ENCODE measurements at regions not wholly inside any gene's neighbourhood (a gene's known extent, or its start where the extent isn't known, plus 50 kb on each side); places are given as distances from the start of the nearest gene placed in this dataset.

GRCh38 chr5:128673970-128674369, 135.9 kb upstream of the FBN2 start:
- ATAC-seq (no peak), DNase-seq (no peak)
- Histone ChIP-seq H3K4me1 (no peaks in the 10 kb centered on the region), H3K36me3 (ENCODE audit: insufficient read depth in 1 of 2, low read depth in 1 of 2) (no peaks in the 10 kb centered on the region), H3K9me3 (no peaks in the 10 kb centered on the region), H3K27me3 (ENCODE audit: insufficient read depth in 3 of 3, low read length in 2 of 3) (no peaks in the 10 kb centered on the region), H3K27ac (no peak overlapping the region), H3K4me3 (no peak overlapping the region)
- intact Hi-C loops (cut with DNase I) = loop anchor here in 1 of 2 donors (10.0 kb wide), 1 partner anchor 459 kb away; no protein-coding TSS in a partner anchor
- 77 to 92% (median 85%) methylated on average over 3 of the region's 3 CpGs for WGBS, 3 donors
- no peak for TF ChIP-seq CTCF (IDR thresholded peaks at IDR 0.05)

GRCh38 chr5:128674837-128675446, 136.9 kb upstream of the FBN2 start:
- 58 to 62% (median 59%) methylated on average over 3 of the region's 3 CpGs for WGBS, 3 donors
- TF ChIP-seq CTCF (IDR thresholded peaks at IDR 0.05) = peak; percentile 26
- Histone ChIP-seq H3K9me3 (no peaks in the 10 kb centered on the region), H3K36me3 (ENCODE audit: insufficient read depth in 1 of 2, low read depth in 1 of 2) (no peaks in the 10 kb centered on the region), H3K27me3 (ENCODE audit: insufficient read depth in 3 of 3, low read length in 2 of 3) (no peaks in the 10 kb centered on the region), H3K27ac (no peak overlapping the region), H3K4me1 (no peaks in the 10 kb centered on the region), H3K4me3 (no peak overlapping the region)
- intact Hi-C loops (cut with DNase I) = loop anchor here in 1 of 2 donors (10.0 kb wide), 1 partner anchor 460 kb away; no protein-coding TSS in a partner anchor
- no peak for ATAC-seq
- peak in 1 of 2 donors; percentile 14 for DNase-seq

- ATAC-seq = no peak
Measured at GRCh38 chr5:128681096-128681495, 143.1 kb upstream of the FBN2 start.

GRCh38 chr5:128681764-128682592, 143.9 kb upstream of the FBN2 start:
- WGBS, 3 donors = 13 to 20% (median 17%) methylated on average over 7 of the region's 7 CpGs
- Histone ChIP-seq H3K36me3 (ENCODE audit: insufficient read depth in 1 of 2, low read depth in 1 of 2) (no peaks in the 10 kb centered on the region), H3K4me3 (no peak overlapping the region), H3K27ac (no peak overlapping the region), H3K9me3 (no peaks in the 10 kb centered on the region), H3K27me3 (ENCODE audit: insufficient read depth in 3 of 3, low read length in 2 of 3) (no peaks in the 10 kb centered on the region), H3K4me1 (no peaks in the 10 kb centered on the region)
- no peak for TF ChIP-seq CTCF (IDR thresholded peaks at IDR 0.05)
- ATAC-seq (no peak), DNase-seq (no peak)
- intact Hi-C loops (cut with DNase I) = no loop called here

More at GRCh38 chr5:128681096-128681495, 143.1 kb upstream of the FBN2 start:
- H3K4me1 ChIP-seq = no peaks in the 10 kb centered on the region
- H3K4me3 ChIP-seq = no peak overlapping the region
- no peak overlapping the region for H3K27ac ChIP-seq
- no peak for TF ChIP-seq CTCF (IDR thresholded peaks at IDR 0.05)
- 89 to 90% (median 89%) methylated on average over 5 of the region's 5 CpGs for WGBS, 3 donors
- H3K9me3 ChIP-seq = no peaks in the 10 kb centered on the region
- H3K27me3 ChIP-seq (ENCODE audit: insufficient read depth in 3 of 3, low read length in 2 of 3) = no peaks in the 10 kb centered on the region
- intact Hi-C loops (cut with DNase I) = no loop called here
- no peak for DNase-seq
- H3K36me3 ChIP-seq (ENCODE audit: insufficient read depth in 1 of 2, low read depth in 1 of 2) = no peaks in the 10 kb centered on the region
